ENCODE measurements at regions not wholly inside any gene's neighbourhood (a gene's known extent, or its start where the extent isn't known, plus 50 kb on each side); places are given as distances from the start of the nearest gene placed in this dataset.
A peak's percentile ranks its signal among the peaks of the same experiment; 100 is the strongest.

DNA sequence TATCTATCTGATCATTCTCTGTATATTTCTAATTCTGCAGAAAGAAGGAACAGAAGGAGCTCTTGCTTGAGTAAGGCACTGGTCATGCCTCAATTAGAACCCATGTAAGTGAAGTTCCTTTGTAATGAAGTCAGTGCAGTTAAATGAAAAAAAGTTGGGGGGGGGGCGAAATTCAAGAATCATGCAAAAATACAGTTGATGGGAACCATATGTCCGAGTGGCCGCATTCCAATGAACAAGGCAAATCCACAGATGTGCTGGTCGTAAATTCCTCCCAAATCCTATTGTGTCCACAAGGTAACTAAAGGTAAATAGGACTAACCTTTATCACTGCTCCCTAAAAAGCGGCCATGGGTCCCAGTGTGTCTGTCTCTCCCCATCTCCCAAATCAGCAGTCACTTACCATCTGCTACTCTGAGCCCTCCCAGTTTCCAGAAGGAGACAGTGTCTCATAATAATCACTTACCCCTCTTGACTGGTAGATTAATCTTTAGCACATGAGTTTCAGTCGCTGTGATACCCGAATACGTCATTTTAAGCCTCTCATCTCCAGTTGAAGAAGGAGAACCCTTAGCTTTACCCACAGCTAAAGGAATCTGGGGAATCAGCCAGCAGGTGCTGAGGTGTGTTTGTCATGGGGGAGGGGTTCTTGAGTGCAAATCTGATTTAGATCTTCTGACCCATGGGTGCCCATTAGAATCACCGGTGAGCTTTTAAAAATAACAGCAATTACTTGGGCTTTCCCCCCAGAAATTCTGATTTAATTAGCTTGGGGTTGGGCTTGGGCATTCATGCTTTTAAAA, 56.3 kb upstream of the EPHB3 start:
- Histone ChIP-seq H3K9me3 (replicated peaks) (no peaks in the 10 kb centered on the region), H3K4me3 (no peak overlapping the region), H3K27ac (no peak overlapping the region), H3K36me3 (no peaks in the 10 kb centered on the region), H3K27me3 (replicated peaks) (no peaks in the 10 kb centered on the region), H3K4me1 (replicated peaks) (peaks cover 25% of the 10 kb centered on the region)
- DNase-seq (ENCODE audit: low read depth in 1 of 2, low spot score in 2 of 2), result peak in 1 of 2 experiments; percentile 56

DNA sequence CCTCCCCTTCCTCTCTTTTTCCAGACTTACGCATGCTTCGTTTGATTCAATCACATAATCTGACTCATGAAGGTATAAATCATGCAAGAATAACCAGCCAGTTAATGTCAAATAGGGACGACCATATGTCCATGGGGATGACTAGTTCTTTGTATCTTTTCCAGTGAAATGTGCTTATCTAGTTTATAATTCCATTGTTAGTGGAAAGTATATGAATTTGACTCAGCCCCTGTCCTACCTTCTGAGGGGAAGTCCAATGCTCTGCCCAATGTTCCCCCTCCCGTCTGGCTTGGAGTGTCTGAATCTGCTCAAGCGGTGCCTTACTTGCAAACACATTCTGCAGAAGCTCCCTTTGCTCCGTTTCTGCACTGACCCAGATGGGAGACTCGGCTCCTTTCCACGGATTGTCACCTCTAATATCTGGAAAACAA, 55.0 kb upstream of the EPHB3 start:
- no peaks in the 10 kb centered on the region for H3K9me3 ChIP-seq (replicated peaks)
- H3K36me3 ChIP-seq, result no peaks in the 10 kb centered on the region
- DNase-seq (ENCODE audit: low read depth in 1 of 2, low spot score in 2 of 2), result no peak
- H3K4me3 ChIP-seq, result no peak overlapping the region
- H3K4me1 ChIP-seq (replicated peaks), result peaks cover 25% of the 10 kb centered on the region
- H3K27me3 ChIP-seq (replicated peaks), result no peaks in the 10 kb centered on the region
- no peak overlapping the region for H3K27ac ChIP-seq

- Histone ChIP-seq H3K4me1 (replicated peaks) (peaks cover 33% of the 10 kb centered on the region), H3K36me3 (no peaks in the 10 kb centered on the region)
Observed at GRCh38 chr3:184508938-184509337, 52.6 kb upstream of the EPHB3 start.

DNA sequence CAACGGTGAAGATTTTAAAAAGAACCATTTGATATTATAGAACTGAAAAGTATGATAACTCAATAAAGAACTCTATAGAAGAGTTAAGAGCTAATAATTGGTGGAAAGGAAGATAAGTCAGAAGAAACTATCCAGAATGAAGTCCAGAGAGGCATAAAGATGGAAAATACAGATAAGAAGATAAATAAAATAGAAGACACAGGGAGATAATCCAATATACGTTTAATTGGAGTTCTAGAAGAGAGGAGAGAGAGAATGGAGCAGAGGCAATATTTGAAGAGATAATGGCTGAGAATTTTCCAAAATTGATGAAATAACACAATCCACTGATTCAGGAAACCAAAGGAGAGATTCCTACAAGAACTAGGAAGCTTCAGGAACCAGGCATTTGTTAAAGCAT, 49.8 kb upstream of the EPHB3 start:
- H3K27me3 ChIP-seq (replicated peaks), result no peaks in the 10 kb centered on the region

More at GRCh38 chr3:184508938-184509337, 52.6 kb upstream of the EPHB3 start:
- Histone ChIP-seq H3K4me3 (no peak overlapping the region), H3K9me3 (replicated peaks) (no peaks in the 10 kb centered on the region), H3K27ac (no peak overlapping the region), H3K27me3 (replicated peaks) (no peaks in the 10 kb centered on the region)
- DNase-seq (ENCODE audit: low read depth in 1 of 2, low spot score in 2 of 2), result no peak

More for the DNA sequence above, 49.8 kb upstream of the EPHB3 start:
- Histone ChIP-seq H3K27ac (no peak overlapping the region), H3K4me3 (no peak overlapping the region), H3K9me3 (replicated peaks) (no peaks in the 10 kb centered on the region), H3K36me3 (no peaks in the 10 kb centered on the region), H3K4me1 (replicated peaks) (peaks cover 14% of the 10 kb centered on the region)
- DNase-seq (ENCODE audit: low read depth in 1 of 2, low spot score in 2 of 2), result no peak
